ENCODE measurements at regions not wholly inside any gene's neighbourhood (a gene's known extent, or its start where the extent isn't known, plus 50 kb on each side); places are given as distances from the start of the nearest gene placed in this dataset.

DNA sequence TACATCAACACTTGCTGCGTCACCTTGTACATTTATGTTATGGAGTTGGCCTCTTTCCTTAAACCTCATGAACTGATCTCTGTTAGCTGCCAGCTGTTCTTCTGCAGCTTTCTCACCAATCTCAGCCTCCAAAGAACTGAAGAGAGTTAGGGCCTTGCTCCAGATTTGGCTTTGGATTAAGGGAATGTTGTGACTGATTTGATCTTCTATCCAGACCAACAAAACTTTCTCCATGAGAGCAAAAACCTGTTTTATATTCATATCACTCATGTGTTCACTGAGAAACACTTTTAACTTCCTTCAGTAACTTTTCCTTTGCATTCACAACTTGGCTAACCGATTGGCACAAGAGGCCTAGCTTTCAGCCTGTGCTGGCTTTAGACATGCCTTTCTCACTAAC lies 1156.0 kb upstream of the CADM2 start:
- Histone ChIP-seq H3K27ac (ENCODE audit: low read depth, low read length) (no peak overlapping the region), H2AFZ (ENCODE audit: low read depth, low read length, poor library complexity, severe bottlenecking) (no peak overlapping the region), H3K27me3 (ENCODE audit: insufficient read depth, low read length) (no peaks in the 10 kb centered on the region), H3K79me2 (ENCODE audit: insufficient read depth, low read length) (no peaks in the 10 kb centered on the region), H4K20me1 (ENCODE audit: insufficient read depth) (no peaks in the 10 kb centered on the region), H3K4me3 (replicated peaks in 1 of 2; ENCODE audit: low read depth in 1 of 2, low read length in 2 of 2) (no peak overlapping the region), H3K36me3 (ENCODE audit: control insufficient read depth in 1 of 2, insufficient read depth in 2 of 2, low read length in 2 of 2) (no peaks in the 10 kb centered on the region), H3K4me1 (ENCODE audit: control insufficient read depth in 1 of 2, insufficient read depth in 2 of 2, low read length in 2 of 2) (no peaks in the 10 kb centered on the region), H3K9me2 (ENCODE audit: insufficient read depth) (no peaks in the 10 kb centered on the region), H3K4me2 (ENCODE audit: low read length) (no peak overlapping the region), H3K9ac (ENCODE audit: low read length) (no peak overlapping the region), H3K9me3 (ENCODE audit: control insufficient read depth in 1 of 2, insufficient read depth in 1 of 2, low read depth in 1 of 2, low read length in 2 of 2) (peaks cover 3 to 7% of the 10 kb centered on the region in 2 experiments; a peak in 2 of 4 replicates)
- no peak for DNase-seq (ENCODE audit: low read depth, low spot score)
- CTCF ChIA-PET: no interaction called here
- intact Hi-C loops (cut with micrococcal nuclease): no loop called here
- BruUV-seq (replicated peaks): no TSS peak
- no peak for TF ChIP-seq SIN3A (IDR thresholded peaks at IDR 0.05; ENCODE audit: low read depth)
- no peak for TF ChIP-seq JUND (IDR thresholded peaks at IDR 0.05)
- TF ChIP-seq, protein P1, sequence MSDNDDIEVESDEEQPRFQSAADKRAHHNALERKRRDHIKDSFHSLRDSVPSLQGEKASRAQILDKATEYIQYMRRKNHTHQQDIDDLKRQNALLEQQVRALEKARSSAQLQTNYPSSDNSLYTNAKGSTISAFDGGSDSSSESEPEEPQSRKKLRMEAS (IDR thresholded peaks at IDR 0.05): no peak
- TF ChIP-seq YY1 (IDR thresholded peaks at IDR 0.05; ENCODE audit: extremely low read depth, insufficient replicate concordance, low read depth, low read length): no peak
- TF ChIP-seq, protein P2, sequence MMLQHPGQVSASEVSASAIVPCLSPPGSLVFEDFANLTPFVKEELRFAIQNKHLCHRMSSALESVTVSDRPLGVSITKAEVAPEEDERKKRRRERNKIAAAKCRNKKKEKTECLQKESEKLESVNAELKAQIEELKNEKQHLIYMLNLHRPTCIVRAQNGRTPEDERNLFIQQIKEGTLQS (IDR thresholded peaks at IDR 0.05): no peak
- TF ChIP-seq ELF1 (IDR thresholded peaks at IDR 0.05; ENCODE audit: borderline replicate concordance, low read depth): no peak
- POLR2A ChIA-PET: no interaction called here
- no peak for ATAC-seq
- RAD21 ChIA-PET (ENCODE audit: low non-redundant PET in 1 of 2, low total read pairs in 2 of 2, uncharacterized antibody in 2 of 2, unreplicated experiment in 2 of 2): no interaction called here

DNA sequence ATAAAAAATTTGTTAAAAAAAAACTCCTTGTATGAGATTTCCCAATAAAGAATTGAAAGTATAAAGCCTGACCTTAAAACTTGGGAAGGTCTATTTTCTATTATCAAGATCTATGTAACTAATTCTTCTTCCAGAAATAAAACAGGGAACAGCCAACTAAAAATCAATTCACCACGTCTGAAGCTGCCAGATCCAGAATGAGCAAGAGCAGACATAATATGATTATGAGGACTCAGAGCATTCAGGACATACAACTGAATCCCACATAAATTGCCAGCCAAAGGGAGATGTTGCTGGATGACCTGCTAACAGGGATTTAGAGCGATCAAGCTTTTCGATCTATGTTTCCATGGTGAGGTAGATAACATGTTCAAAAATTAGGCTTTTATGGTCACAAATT lies 1151.3 kb upstream of the CADM2 start:
- CTCF ChIA-PET: no interaction called here
- Histone ChIP-seq H3K4me3 (replicated peaks in 1 of 2; ENCODE audit: low read depth in 1 of 2, low read length in 2 of 2) (no peak overlapping the region), H2AFZ (ENCODE audit: low read depth, low read length, poor library complexity, severe bottlenecking) (no peak overlapping the region), H4K20me1 (ENCODE audit: insufficient read depth) (no peaks in the 10 kb centered on the region), H3K27ac (ENCODE audit: low read depth, low read length) (no peak overlapping the region), H3K79me2 (ENCODE audit: insufficient read depth, low read length) (no peaks in the 10 kb centered on the region), H3K4me2 (ENCODE audit: low read length) (no peak overlapping the region), H3K27me3 (ENCODE audit: insufficient read depth, low read length) (no peaks in the 10 kb centered on the region), H3K9me3 (ENCODE audit: control insufficient read depth in 1 of 2, insufficient read depth in 1 of 2, low read depth in 1 of 2, low read length in 2 of 2) (peaks cover 3 to 6% of the 10 kb centered on the region in 2 experiments; a peak in 2 of 4 replicates), H3K9me2 (ENCODE audit: insufficient read depth) (no peaks in the 10 kb centered on the region), H3K36me3 (ENCODE audit: control insufficient read depth in 1 of 2, insufficient read depth in 2 of 2, low read length in 2 of 2) (no peaks in the 10 kb centered on the region), H3K9ac (ENCODE audit: low read length) (no peak overlapping the region), H3K4me1 (ENCODE audit: control insufficient read depth in 1 of 2, insufficient read depth in 2 of 2, low read length in 2 of 2) (no peaks in the 10 kb centered on the region)
- intact Hi-C loops (cut with micrococcal nuclease): no loop called here
- RAD21 ChIA-PET (ENCODE audit: low non-redundant PET in 1 of 2, low total read pairs in 2 of 2, uncharacterized antibody in 2 of 2, unreplicated experiment in 2 of 2): no interaction called here
- DNase-seq (ENCODE audit: low read depth, low spot score): no peak
- POLR2A ChIA-PET: no interaction called here
- ATAC-seq: no peak
- no TSS peak for BruUV-seq (replicated peaks)
- TF ChIP-seq ZFX (IDR thresholded peaks at IDR 0.05) (no peak), POLR2AphosphoS5 (IDR thresholded peaks at IDR 0.05; ENCODE audit: low read depth, low read length) (no peak), CEBPB (IDR thresholded peaks at IDR 0.05; ENCODE audit: low read depth) (no peak), FOSL1 (IDR thresholded peaks at IDR 0.05; ENCODE audit: low read depth) (no peak), ELF1 (IDR thresholded peaks at IDR 0.05; ENCODE audit: borderline replicate concordance, low read depth) (no peak), SIN3A (IDR thresholded peaks at IDR 0.05; ENCODE audit: low read depth) (no peak), EZH2phosphoT487 (IDR thresholded peaks at IDR 0.05; ENCODE audit: borderline replicate concordance) (no peak), EZH2 (IDR thresholded peaks at IDR 0.05) (no peak), JUND (IDR thresholded peaks at IDR 0.05) (no peak), SP1 (IDR thresholded peaks at IDR 0.05; ENCODE audit: low read depth) (no peak)
- TF ChIP-seq, protein P3, sequence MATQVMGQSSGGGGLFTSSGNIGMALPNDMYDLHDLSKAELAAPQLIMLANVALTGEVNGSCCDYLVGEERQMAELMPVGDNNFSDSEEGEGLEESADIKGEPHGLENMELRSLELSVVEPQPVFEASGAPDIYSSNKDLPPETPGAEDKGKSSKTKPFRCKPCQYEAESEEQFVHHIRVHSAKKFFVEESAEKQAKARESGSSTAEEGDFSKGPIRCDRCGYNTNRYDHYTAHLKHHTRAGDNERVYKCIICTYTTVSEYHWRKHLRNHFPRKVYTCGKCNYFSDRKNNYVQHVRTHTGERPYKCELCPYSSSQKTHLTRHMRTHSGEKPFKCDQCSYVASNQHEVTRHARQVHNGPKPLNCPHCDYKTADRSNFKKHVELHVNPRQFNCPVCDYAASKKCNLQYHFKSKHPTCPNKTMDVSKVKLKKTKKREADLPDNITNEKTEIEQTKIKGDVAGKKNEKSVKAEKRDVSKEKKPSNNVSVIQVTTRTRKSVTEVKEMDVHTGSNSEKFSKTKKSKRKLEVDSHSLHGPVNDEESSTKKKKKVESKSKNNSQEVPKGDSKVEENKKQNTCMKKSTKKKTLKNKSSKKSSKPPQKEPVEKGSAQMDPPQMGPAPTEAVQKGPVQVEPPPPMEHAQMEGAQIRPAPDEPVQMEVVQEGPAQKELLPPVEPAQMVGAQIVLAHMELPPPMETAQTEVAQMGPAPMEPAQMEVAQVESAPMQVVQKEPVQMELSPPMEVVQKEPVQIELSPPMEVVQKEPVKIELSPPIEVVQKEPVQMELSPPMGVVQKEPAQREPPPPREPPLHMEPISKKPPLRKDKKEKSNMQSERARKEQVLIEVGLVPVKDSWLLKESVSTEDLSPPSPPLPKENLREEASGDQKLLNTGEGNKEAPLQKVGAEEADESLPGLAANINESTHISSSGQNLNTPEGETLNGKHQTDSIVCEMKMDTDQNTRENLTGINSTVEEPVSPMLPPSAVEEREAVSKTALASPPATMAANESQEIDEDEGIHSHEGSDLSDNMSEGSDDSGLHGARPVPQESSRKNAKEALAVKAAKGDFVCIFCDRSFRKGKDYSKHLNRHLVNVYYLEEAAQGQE (IDR thresholded peaks at IDR 0.05; ENCODE audit: low read depth): no peak
- TF ChIP-seq, protein P2 (IDR thresholded peaks at IDR 0.05): no peak
- TF ChIP-seq, protein P1 (IDR thresholded peaks at IDR 0.05): no peak
- TF ChIP-seq, protein P4, sequence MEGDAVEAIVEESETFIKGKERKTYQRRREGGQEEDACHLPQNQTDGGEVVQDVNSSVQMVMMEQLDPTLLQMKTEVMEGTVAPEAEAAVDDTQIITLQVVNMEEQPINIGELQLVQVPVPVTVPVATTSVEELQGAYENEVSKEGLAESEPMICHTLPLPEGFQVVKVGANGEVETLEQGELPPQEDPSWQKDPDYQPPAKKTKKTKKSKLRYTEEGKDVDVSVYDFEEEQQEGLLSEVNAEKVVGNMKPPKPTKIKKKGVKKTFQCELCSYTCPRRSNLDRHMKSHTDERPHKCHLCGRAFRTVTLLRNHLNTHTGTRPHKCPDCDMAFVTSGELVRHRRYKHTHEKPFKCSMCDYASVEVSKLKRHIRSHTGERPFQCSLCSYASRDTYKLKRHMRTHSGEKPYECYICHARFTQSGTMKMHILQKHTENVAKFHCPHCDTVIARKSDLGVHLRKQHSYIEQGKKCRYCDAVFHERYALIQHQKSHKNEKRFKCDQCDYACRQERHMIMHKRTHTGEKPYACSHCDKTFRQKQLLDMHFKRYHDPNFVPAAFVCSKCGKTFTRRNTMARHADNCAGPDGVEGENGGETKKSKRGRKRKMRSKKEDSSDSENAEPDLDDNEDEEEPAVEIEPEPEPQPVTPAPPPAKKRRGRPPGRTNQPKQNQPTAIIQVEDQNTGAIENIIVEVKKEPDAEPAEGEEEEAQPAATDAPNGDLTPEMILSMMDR (IDR thresholded peaks at IDR 0.05 in 2 of 3, conservative IDR thresholded peaks at IDR 0.05 in 1 of 3; ENCODE audit: borderline replicate concordance in 1 of 3, insufficient read depth in 1 of 3, low read depth in 2 of 3, low read length in 2 of 3): no peak
